Bronchial epithelial cell (primary cell): ENCODE measurements at regions not wholly inside any gene's neighbourhood (a gene's known extent, or its start where the extent isn't known, plus 50 kb on each side); places are given as distances from the start of the nearest gene placed in this dataset.

ENCODE experiments used
- DNase-seq: peaks from one replicate; pipeline ENCODE4 v3.0.0-alpha.2; 2010; ENCODE audit warnings: low read depth
- FAIRE-seq: peaks from 2 replicates; lab custom pipeline; 2011; peaks lifted over from hg19 to GRCh38; lab: Jason Lieb, UNC
- H3K27me3 ChIP-seq: 2 replicates; pipeline ENCODE4 v1.5.1; 2011; ENCODE audit warnings: low read length; ENCODE audit not compliant: control insufficient read depth, insufficient read depth
- H3K36me3 ChIP-seq: 2 replicates; pipeline ENCODE4 v1.5.1; 2011; ENCODE audit warnings: low read length; ENCODE audit not compliant: control insufficient read depth, insufficient read depth
- H3K4me3 ChIP-seq: 2 replicates; pipeline ENCODE4 v1.5.1; 2011; ENCODE audit warnings: mild to moderate bottlenecking, low read depth, low read length, control low read depth
- TF ChIP-seq, protein P1 (sequence below): IDR thresholded peaks from 2 replicates; pipeline ENCODE4 v1.5.1; 2011; ENCODE audit warnings: mild to moderate bottlenecking, moderate library complexity, low read length, control low read depth, inconsistent platforms; ENCODE audit not compliant: insufficient read depth, severe bottlenecking

DNA sequence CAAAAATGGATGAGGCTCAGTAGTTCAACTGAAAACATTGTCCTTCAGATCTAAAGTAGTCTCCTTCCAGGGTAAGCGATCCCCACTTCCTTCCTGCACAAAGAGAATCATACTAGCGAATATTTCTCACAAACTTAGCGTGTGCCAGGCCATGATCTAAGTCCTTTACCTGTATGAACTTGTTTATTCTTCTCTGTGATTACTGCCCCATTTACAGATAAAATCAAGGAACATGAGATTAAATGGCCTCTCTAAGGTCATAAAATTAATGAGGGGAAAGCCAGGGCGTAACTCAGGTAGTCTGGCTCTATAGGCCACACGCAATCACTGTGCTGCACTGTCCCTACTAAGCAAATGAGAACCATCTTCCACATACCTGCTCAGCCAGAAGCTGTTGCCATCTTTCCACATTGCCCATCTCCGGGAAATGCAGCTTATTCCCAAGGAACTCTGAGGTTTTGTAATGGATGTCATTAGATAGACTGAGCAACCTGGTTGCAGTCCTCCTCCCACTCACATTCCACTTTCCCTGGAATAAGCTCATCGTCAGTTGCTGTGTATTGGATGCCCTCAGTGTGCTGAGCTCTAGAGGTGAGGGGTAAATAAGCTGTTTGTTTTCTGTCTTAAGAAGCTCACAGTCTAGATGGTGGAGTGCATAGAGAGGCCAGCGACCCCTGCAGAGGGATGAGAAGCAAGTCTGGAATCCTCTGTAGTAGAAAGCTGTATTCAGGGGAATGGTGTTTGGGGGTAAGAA lies 146.3 kb downstream of the SNX19 start:
- DNase-seq = peak; percentile 66
- FAIRE-seq = no peak
- TF ChIP-seq, protein P1, sequence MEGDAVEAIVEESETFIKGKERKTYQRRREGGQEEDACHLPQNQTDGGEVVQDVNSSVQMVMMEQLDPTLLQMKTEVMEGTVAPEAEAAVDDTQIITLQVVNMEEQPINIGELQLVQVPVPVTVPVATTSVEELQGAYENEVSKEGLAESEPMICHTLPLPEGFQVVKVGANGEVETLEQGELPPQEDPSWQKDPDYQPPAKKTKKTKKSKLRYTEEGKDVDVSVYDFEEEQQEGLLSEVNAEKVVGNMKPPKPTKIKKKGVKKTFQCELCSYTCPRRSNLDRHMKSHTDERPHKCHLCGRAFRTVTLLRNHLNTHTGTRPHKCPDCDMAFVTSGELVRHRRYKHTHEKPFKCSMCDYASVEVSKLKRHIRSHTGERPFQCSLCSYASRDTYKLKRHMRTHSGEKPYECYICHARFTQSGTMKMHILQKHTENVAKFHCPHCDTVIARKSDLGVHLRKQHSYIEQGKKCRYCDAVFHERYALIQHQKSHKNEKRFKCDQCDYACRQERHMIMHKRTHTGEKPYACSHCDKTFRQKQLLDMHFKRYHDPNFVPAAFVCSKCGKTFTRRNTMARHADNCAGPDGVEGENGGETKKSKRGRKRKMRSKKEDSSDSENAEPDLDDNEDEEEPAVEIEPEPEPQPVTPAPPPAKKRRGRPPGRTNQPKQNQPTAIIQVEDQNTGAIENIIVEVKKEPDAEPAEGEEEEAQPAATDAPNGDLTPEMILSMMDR = no peak
- no peaks in the 10 kb centered on the region for H3K36me3 ChIP-seq
- H3K27me3 ChIP-seq = no peaks in the 10 kb centered on the region
- no peak overlapping the region for H3K4me3 ChIP-seq

DNA sequence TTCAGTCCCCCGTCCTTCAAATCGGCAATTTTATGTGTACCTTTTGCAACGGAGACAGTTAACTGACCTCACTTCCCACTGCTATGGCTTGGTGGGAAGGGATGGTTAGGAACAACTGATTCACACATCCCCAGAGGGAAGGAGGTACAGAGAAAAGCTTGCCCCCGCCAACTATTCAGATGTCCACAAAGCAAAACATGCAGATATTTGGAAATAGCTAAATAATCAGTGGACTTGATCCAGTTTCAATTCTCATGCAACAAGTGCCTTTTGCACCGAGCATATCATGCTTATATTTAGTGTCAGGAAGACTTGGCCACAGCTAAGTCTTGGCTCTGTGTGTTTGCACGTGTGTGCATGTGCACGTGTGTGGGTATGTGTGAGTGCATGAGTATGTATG lies 144.6 kb downstream of the SNX19 start:
- H3K4me3 ChIP-seq = no peak overlapping the region
- no peak for DNase-seq
- no peaks in the 10 kb centered on the region for H3K27me3 ChIP-seq
- TF ChIP-seq, protein P1 = no peak
- no peaks in the 10 kb centered on the region for H3K36me3 ChIP-seq
- peak; percentile 52 for FAIRE-seq

DNA sequence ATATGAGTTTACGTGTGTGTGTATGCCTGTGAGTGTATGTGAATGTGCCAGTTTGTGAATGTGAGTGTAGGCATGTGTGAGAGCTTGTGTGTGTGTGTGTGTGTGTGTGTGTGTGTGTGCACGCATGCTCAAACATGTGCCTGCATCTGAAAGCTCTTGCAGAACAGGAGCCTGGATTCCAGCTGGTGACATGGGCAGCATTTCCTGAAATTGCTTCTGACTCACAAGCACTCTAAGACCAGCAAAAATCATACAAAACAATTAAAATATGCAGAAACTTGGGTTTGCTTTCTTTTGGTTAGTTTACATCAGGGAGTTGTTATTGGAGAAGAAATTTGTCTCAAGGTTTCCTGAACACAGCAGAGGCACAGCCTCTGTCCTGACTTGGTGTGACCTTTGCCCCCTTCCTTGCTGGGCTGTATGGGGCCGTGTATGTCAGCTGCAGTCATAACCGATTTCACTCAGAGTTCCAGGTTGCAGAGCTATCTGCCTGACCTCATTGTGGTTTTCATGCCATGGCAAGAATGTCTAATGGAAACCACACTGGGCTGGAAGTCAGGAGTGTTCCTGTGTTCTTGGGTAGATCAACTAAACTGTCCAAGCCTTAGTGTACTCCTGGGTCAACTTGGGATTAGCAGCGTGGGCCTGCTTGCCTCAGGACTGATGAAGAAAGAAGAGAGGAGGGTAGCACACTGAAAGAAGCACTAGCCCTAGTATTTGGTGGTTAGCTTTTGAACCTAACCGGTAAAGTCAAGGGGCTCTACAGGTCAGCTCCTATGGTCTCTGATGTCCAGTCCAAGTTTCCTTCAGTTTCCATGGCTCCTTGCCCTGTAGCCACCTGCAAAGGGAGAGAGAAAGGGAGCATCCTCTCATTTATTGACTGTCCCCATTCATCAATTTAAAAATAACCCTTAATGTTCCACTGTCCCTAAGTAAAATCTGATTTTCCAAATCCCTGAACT lies 143.7 kb downstream of the SNX19 start:
- H3K27me3 ChIP-seq = no peaks in the 10 kb centered on the region
- TF ChIP-seq, protein P1 = no peak
- no peaks in the 10 kb centered on the region for H3K36me3 ChIP-seq
- no peak overlapping the region for H3K4me3 ChIP-seq
- DNase-seq (peak; percentile 86), FAIRE-seq (peak; percentile 95)

DNA sequence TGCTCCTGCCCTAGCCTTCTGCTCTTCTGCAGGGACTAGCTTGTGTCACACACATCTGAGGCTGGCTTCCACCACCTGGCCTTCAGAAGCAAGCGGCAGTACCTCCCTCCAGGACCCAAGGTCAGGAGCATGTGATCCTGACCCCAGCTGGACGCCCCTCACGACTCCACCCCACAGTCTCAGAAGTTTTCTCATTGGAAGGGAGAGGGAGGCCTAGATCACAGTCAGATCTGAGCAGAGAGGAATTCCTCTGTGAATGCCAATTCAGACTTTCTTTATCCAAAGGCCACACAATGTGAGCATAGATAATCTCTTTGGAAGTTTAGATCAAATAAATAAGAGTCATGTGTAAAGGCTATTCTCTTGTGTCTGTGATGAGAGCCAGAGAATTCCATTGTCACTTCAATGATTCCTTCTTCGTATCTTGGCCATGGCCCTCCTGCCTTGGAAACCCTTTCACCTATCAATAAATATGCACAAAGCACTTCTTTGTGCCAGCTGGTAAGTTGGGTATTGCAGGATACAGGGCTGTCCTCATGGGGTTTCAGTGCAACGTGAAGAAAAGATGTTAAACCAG lies 142.9 kb downstream of the SNX19 start:
- Histone ChIP-seq H3K36me3 (no peaks in the 10 kb centered on the region), H3K4me3 (no peak overlapping the region), H3K27me3 (no peaks in the 10 kb centered on the region)
- TF ChIP-seq, protein P1 = no peak
- FAIRE-seq (no peak), DNase-seq (no peak)

DNA sequence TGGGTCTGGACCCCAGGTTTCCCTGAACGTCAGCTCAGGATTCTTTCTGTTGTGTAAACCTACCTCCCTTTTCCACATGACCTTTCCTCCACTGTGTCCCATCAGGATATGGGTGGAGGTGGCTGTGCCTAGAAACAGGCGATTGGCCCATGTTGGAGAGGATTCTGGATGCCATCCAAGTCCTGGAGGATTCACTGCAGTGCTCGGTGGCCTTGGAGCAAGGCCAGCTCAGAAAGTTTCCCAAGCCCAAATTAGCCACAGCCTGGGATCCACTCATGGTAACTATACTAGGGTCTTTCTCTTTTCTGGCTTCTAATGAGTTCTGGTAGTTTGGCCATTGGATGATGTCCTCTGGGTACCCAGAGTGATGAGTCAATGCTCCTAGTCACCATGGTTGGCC lies 141.6 kb downstream of the SNX19 start:
- TF ChIP-seq, protein P1 = no peak
- DNase-seq (no peak), FAIRE-seq (no peak)
- Histone ChIP-seq H3K36me3 (no peaks in the 10 kb centered on the region), H3K27me3 (no peaks in the 10 kb centered on the region), H3K4me3 (no peak overlapping the region)
